NCI-H510A treated with DMSO at 0.1 percent for 48 hours (cell line): ENCODE measurements at regions not wholly inside any gene's neighbourhood (a gene's known extent, or its start where the extent isn't known, plus 50 kb on each side); places are given as distances from the start of the nearest gene placed in this dataset.
"Not testable (repeated sequence)": the region's sequence is repeated elsewhere in the genome, so short reads cannot be mapped to it uniquely, and the experiment has no call there.

Experiments
- DNase-seq: peaks from one replicate; lab custom pipeline; 2025; lab: John Stamatoyannopoulos, UW

- no peak for DNase-seq
Observed at GRCh38 chr13:62829486-62829885, 1413.8 kb upstream of the PCDH20 start.

DNA sequence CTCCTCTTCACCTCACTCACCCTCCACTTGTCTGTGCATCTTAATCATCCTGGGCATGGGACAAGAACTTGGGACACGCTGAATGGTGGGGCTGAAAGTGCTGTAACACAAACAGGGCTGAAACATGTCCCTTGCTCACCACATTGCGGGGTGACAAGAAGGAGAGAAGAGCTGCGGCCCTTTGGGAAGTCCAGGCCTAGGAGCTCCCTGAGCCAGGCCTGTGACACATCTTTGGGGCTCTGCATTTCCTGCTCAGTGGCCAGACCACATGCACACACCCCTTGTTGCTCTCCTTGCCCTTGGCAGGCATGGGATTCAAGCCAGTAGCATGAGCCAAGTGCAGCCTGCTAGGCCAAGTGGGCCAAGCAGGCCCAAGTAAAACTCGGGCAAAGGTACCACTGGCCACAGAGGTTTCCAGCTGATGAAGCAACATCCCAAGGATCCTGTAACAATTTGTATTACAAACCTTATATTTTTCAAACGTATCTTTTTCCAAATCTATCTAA is 1384.3 kb upstream of the PCDH20 start:
- no peak for DNase-seq

DNA sequence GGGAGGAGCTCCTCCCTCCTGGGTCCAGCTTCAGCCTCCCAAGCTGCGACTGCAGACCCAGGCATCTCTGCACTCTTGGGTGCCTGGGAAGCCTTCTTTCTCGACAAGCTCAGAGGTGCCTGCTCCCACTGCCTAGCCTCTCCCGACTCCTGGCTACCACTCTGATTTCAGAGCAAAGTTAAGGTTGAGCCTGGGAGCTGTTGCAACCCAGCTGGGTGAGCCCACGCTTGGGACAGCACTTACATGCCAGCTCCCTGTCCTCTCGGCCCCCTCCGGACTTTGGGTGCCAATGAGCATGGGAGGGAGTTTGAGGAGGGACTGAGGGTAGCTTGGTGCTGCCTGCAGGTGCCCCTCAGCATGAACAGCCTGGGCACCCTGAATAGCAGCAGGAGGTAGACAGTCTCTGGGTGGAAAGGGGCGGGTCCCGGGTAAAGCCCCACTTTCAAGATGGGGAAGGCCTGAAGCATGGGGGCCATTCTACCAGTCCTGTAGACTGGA is 1383.4 kb upstream of the PCDH20 start:
- no peak for DNase-seq

GRCh38 chr13:62793850-62794249 is 1378.2 kb upstream of the PCDH20 start:
- no peak for DNase-seq

GRCh38 chr13:62781866-62782265 is 1366.2 kb upstream of the PCDH20 start:
- DNase-seq: no peak

DNA sequence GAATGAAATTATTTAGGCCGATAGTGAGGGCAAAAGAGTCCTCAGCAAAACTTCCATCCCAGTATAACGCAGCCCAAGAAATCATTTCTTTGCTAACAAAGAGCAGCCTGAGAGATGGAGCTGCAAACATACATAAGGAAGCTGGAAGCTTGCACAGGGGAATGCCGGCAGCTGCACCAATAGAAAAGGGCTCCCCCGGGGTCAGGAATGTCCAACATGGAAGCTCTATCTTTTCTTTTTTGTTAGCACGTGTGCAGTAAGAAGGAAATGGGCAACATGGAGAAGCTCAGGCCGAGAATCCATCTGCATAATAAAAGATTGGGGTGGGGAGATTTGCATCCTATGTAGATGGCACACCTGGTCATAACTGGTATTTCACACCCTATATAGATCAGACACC is 1363.5 kb upstream of the PCDH20 start:
- DNase-seq: no peak

DNA sequence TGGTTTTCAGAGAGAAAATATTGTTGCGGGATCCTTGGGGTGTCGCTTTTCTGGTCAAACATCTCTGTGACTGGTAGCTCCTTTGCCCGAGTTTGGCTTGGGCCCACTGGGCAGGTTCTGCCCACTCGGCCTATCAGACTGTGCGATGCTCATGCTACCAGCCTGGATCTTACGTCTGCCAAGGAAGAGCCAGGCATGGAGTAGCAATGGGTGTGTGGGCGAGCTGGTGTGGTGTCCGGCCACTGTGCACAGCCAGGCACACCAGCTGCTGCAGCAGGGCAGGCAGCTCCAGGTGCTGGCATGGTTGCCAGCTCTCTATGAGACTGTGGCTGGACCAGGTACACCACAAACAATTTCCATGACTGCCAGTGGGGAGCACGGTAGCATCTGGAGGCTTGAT is 1351.8 kb upstream of the PCDH20 start:
- DNase-seq: no peak

DNA sequence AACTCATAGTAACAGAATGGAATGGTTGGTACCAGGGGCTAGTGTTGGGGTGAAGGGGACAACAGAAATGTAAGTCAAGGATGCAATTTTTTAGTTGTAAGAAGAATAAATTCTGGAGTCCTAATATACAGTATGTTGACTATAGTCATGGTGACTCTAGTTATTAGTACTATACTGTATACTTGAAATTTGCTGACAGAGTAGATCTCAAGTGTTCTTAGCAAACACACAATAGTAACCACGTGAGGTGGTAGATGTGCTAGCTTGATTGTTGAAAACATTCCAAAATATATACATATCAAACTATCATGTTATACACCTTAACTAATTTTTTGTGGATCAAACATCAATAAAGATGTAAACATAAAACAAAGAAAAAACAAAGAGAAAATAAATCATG is 1345.1 kb upstream of the PCDH20 start:
- peak; percentile 0 for DNase-seq

- DNase-seq: no peak
Observed at GRCh38 chr13:62747629-62748028, 1332.0 kb upstream of the PCDH20 start.

DNA sequence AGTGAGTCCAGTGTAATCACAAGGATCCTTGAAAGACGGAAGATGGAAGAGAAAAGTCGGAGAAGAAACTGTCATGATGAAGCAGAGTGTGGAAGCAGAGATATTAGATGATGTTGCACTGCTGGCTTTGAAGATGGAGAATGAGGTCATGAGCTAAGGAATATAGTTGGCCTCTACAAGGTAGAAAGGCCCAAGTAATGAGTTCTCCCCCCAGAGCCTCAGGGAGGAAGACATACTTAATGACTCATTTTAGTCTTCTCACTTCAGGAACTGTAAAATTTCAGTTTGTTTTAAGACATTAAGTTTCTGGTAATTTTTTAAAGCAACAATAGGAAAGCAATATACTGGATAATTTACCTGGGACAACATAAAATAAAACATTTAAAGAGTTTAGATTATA is 1331.5 kb upstream of the PCDH20 start:
- DNase-seq: no peak

DNA sequence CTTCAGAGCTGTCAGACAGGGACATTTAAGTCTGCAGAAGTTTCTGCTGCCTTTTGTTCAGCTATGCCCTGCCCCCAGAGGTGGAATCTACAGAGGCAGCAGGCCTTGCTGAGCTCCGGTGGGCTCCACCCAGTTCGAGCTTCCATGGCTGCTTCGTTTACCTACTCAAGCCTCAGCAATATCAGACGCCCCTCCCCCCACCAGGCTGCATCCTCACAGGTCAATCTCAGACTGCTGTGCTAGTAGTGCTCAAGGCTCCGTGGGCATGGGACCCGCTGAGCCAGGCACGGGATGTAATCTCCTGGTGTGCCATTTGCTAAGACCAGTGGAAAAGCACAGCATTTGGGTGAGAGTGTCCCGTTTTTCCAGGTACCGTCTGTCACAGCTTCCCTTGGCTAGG is 1314.1 kb upstream of the PCDH20 start:
- not testable (repeated sequence) for DNase-seq

GRCh38 chr13:62721893-62722292 is 1306.2 kb upstream of the PCDH20 start:
- DNase-seq: no peak

GRCh38 chr13:62711948-62712347 is 1296.3 kb upstream of the PCDH20 start:
- DNase-seq: not testable (repeated sequence)

DNA sequence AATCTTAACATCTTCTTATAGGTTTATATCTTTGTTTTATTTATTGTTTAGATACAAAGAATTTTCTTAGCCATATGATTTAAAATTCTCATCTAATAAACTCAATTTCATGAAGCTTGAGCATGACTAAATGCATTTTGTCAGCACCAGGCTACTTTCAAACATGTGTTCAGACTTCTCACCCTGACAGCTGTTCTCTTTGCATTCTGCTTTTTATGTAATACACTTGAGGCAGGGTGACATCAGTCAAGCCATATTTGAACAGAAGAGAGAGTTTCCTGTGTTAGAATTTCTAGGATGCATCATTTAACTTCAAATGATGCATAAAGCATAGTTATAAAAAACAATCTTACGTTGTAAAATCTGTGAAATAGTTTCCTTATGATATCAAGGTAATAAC is 1295.1 kb upstream of the PCDH20 start:
- no peak for DNase-seq

- no peak for DNase-seq
Observed at GRCh38 chr13:62706048-62706447, 1290.4 kb upstream of the PCDH20 start.

DNA sequence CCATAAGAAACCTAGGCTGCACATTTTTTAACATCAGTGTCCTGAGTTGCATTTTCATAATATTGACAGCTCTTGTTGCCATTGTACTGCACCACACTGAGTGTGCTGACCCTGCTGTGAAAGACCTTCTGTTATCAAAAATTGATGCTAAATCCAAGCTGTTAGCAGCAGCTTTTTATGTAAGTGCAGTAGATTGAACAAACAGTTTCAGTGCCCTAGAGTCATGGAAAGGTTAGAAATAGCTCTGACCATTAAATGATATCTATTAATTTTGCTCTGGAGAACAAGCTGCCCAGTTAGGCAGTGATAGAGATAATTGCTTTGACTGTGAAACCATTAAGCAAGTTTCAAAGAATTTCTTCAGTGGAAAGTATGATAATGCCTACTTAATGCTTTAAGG is 1289.2 kb upstream of the PCDH20 start:
- no peak for DNase-seq

- no peak for DNase-seq
Observed at GRCh38 chr13:62702502-62702901, 1286.9 kb upstream of the PCDH20 start.

GRCh38 chr13:62697701-62698100 is 1282.1 kb upstream of the PCDH20 start:
- DNase-seq: no peak

DNA sequence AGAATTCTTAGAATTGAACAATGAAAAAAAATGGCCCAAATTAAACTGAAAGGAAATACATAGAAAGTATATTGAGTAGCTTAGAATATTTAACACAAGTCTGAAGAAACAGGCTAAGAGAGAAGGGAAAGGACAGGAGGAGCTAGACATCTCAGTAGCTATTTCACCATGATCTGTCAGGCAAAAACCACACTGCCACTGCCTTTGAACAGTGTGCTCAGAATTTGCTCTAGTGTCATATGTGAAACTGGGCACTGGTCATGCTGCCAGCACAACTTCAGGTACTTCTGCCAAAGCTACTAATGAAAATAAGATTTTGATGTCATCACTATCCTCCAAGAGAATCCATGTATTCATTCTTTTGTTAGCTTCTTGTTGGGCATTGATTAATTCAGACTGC is 1280.8 kb upstream of the PCDH20 start:
- no peak for DNase-seq

GRCh38 chr13:62687732-62688131 is 1272.1 kb upstream of the PCDH20 start:
- DNase-seq: no peak

DNA sequence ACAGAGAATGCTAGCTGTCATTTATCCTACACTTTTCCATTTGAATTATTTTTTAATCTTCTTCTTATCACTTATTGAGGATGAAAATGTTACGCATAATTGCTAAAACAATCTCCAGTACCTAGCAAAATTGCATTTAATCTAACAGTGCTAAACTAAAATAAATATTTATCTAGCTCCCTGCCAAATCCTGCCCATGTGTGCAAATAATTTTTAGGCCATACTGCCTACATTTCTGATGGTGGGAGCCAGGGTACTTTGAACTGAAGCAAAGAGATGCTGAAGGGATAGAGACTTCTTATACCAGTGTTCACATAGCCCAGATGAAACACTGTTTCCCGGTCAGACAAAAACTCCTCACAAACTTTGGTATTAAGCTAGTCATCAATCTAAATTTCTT is 1268.7 kb upstream of the PCDH20 start:
- no peak for DNase-seq

GRCh38 chr13:62682788-62683187 is 1267.1 kb upstream of the PCDH20 start:
- no peak for DNase-seq

DNA sequence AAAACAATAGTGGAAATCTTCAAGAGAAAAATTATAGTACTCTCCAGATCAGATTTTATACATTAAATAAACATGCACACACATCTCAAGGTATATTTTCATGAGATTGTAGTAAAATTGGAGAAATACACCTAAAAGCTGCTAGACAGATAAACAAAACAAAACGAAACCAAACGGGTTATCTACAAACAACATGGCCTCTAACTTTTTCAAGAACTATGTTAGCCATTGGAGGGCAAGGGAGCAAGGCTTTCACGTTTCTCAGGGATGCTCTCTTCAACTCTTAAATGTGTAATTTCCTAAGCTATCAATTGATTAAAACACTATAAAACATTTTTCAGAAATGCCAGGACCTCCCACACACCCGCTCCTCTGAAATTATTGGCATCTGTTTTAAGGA is 1262.4 kb upstream of the PCDH20 start:
- DNase-seq: no peak

- DNase-seq: no peak
Observed at GRCh38 chr13:62663767-62664166, 1248.1 kb upstream of the PCDH20 start.

DNA sequence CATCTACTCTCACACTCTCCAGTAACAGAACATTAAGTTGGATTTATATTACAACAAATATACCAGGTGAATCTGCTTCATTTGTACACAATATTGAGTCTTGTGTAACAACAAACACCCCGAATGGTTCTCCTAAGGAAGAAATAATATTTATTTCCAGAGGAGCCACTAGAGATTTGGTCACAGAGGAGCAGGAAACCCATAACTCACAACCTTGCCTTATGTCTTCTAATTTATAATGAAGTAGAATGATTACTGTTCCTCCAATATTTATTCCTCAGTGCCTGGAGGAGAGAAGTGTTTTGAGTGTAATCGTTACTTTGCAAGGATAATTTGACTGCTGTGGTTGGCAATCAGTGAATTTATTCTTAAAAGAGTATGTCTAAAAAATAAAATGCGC is 1243.7 kb upstream of the PCDH20 start:
- DNase-seq: no peak
